Liver (tissue), 3 donors: ENCODE measurements at regions not wholly inside any gene's neighbourhood (a gene's known extent, or its start where the extent isn't known, plus 50 kb on each side); places are given as distances from the start of the nearest gene placed in this dataset.
"Not testable (repeated sequence)": the region's sequence is repeated elsewhere in the genome, so short reads cannot be mapped to it uniquely, and the experiment has no call there.

Source experiments
- RAD21 ChIP-seq, 2 donors: IDR thresholded peaks; 2 replicates each; pipeline ENCODE4 v1.6.1; 2016; ENCODE audit warnings: antibody characterized with exemption in 2 of 2, mild to moderate bottlenecking in 2 of 2
- RXRA ChIP-seq, 2 donors: IDR thresholded peaks; 2 replicates each; pipeline ENCODE4 v1.6.1; 2017 to 2018; ENCODE audit warnings: antibody characterized with exemption in 2 of 2, mild to moderate bottlenecking in 1 of 2
- TAF1 ChIP-seq: conservative IDR thresholded peaks from 2 replicates; pipeline ENCODE4 v1.6.1; 2016; ENCODE audit warnings: antibody characterized with exemption, mild to moderate bottlenecking
- YY1 ChIP-seq: IDR thresholded peaks from 2 replicates; pipeline ENCODE4 v1.6.1; 2016; ENCODE audit warnings: antibody characterized with exemption, mild to moderate bottlenecking
- TF ChIP-seq, protein P1 (sequence below): fragments of 150-350 bp; IDR thresholded peaks from 2 replicates; pipeline ENCODE4 v1.5.1; 2017; ENCODE audit warnings: improper control_type of control experiment, low read depth, low read length; ENCODE audit not compliant: missing input control
- donor health status: healthy.
- donor health status: healthy.

- TF ChIP-seq, protein P1, sequence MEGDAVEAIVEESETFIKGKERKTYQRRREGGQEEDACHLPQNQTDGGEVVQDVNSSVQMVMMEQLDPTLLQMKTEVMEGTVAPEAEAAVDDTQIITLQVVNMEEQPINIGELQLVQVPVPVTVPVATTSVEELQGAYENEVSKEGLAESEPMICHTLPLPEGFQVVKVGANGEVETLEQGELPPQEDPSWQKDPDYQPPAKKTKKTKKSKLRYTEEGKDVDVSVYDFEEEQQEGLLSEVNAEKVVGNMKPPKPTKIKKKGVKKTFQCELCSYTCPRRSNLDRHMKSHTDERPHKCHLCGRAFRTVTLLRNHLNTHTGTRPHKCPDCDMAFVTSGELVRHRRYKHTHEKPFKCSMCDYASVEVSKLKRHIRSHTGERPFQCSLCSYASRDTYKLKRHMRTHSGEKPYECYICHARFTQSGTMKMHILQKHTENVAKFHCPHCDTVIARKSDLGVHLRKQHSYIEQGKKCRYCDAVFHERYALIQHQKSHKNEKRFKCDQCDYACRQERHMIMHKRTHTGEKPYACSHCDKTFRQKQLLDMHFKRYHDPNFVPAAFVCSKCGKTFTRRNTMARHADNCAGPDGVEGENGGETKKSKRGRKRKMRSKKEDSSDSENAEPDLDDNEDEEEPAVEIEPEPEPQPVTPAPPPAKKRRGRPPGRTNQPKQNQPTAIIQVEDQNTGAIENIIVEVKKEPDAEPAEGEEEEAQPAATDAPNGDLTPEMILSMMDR: peak; percentile 32
- TF ChIP-seq RXRA (IDR thresholded peaks at IDR 0.05); YY1; TAF1: not testable (repeated sequence)
- peak; percentile 42 to 67 for TF ChIP-seq RAD21 (IDR thresholded peaks at IDR 0.05)
Observed at GRCh38 chr17:20848869-20849443, 193.9 kb downstream of the USP22 start.
